ENCODE measurements at regions not wholly inside any gene's neighbourhood (a gene's known extent, or its start where the extent isn't known, plus 50 kb on each side); places are given as distances from the start of the nearest gene placed in this dataset.

GRCh38 chr2:102951249-102951648, 189.4 kb downstream of the TMEM182 start:
- H3K27ac ChIP-seq, result no peak overlapping the region
- TF ChIP-seq ZFX (IDR thresholded peaks at IDR 0.05), result no peak
- no peak for TF ChIP-seq CTCF (conservative IDR thresholded peaks at IDR 0.05)

- TF ChIP-seq CTCF (conservative IDR thresholded peaks at IDR 0.05), result no peak
- no peak for TF ChIP-seq ZFX (IDR thresholded peaks at IDR 0.05)
- H3K27ac ChIP-seq, result no peak overlapping the region
Measured at GRCh38 chr2:102967451-102967850, 205.6 kb downstream of the TMEM182 start.

- TF ChIP-seq CTCF (conservative IDR thresholded peaks at IDR 0.05), result no peak
- TF ChIP-seq ZFX (IDR thresholded peaks at IDR 0.05), result no peak
- no peak overlapping the region for H3K27ac ChIP-seq
Measured at GRCh38 chr2:102968375-102968774, 206.5 kb downstream of the TMEM182 start.

- H3K27ac ChIP-seq, result no peak overlapping the region
- TF ChIP-seq ZFX (IDR thresholded peaks at IDR 0.05) (no peak), CTCF (conservative IDR thresholded peaks at IDR 0.05) (no peak)
Measured at GRCh38 chr2:102971701-102972100, 209.9 kb downstream of the TMEM182 start.

GRCh38 chr2:102975996-102976975, 214.5 kb downstream of the TMEM182 start:
- TF ChIP-seq ZFX (IDR thresholded peaks at IDR 0.05) (no peak), CTCF (conservative IDR thresholded peaks at IDR 0.05) (peak; percentile 79)
- no peak overlapping the region for H3K27ac ChIP-seq

- H3K27ac ChIP-seq, result no peak overlapping the region
- no peak for TF ChIP-seq CTCF (conservative IDR thresholded peaks at IDR 0.05)
- no peak for TF ChIP-seq ZFX (IDR thresholded peaks at IDR 0.05)
Measured at GRCh38 chr2:102977426-102978090, 215.7 kb downstream of the TMEM182 start.

GRCh38 chr2:102978091-102978490, 216.3 kb downstream of the TMEM182 start:
- H3K27ac ChIP-seq, result no peak overlapping the region
- no peak for TF ChIP-seq CTCF (conservative IDR thresholded peaks at IDR 0.05)

All from C4-2B (cell line).